HG03025 (cell line): ENCODE measurements at regions not wholly inside any gene's neighbourhood (a gene's known extent, or its start where the extent isn't known, plus 50 kb on each side); places are given as distances from the start of the nearest gene placed in this dataset.

Source experiments
- ATAC-seq: cut with Tn5 transposase; IDR thresholded peaks from one replicate; pipeline ENCODE4 v1.9.1; 2021; ENCODE audit warnings: mild to moderate bottlenecking, moderate library complexity; ENCODE audit not compliant: unreplicated experiment, low FRiP score

DNA sequence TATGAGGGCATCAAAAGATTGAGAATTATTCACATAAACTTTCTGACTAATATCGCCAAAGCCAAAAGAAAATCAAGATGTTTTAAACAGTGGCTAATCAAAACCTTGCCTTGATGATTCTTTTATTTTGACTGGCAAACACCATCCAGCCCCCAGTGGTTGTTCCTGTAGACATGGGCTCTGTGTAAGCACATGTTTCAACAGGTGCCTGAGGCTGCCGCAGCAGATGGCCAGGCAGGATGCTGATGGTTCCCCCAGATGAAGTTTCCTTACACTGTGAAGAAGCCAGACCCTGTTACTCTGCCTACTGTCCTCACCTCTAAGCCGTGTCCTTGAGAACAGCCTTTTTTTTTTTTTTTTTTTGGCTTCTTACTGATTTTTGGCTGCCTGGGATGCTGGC lies 146.5 kb downstream of the RAB11FIP2 start:
- ATAC-seq, result no peak

DNA sequence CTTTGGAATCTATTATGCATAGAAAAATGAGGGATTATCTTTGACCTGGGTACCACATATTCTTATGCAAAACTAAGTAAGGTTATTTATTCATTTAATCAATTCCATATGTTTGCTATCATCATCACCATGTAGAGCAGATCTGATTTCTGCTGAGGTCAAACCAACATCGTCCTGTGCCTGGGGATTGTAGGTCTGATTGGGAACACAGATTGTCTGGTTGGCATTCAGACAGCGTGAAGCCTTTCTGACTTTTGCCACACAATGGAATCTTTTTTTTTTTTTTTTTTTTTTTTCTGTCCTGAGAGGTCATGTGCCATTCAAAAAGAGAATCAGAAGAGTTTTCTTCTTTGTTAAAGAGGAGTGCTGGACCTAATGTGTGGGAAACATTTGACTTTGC lies 142.9 kb downstream of the RAB11FIP2 start:
- ATAC-seq, result no peak

DNA sequence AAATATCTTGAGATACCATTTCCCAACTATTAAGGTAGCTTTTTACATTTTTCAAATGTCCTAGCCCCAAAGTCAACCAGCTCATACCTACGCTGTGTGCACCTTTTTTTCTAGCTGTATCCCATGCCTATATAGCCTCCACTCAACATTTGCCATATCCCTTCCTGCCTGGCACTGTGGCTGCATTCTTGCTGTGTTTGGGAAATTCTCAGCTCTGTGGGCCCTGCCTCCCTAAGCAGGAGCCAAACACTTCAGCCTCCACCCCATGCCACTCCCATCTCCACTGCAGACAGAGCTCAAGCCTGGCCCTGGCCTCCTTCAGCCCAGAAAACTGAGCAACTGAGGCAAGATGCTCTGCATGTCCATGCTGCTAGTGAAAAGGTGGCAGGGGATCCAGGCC lies 141.3 kb downstream of the RAB11FIP2 start:
- ATAC-seq, result no peak

DNA sequence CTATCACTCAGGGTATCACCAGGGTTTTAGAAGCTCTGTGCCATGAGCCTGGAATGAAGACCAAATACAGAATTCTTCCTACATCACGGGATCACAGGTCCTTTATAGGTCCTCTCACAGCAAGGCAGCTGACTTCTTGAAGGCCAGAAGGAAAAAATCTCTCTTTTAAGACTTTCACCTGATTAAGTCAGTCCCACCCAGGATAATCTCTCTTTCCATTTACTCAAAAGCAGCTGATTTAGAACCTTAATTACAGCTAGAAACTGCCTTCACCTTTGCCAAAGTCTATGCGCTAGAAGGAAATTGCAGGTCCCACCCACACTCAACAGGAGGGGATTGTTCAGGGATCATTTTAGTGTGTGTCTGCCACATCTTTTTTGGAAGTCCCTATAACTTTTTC lies 135.1 kb downstream of the RAB11FIP2 start:
- no peak for ATAC-seq

DNA sequence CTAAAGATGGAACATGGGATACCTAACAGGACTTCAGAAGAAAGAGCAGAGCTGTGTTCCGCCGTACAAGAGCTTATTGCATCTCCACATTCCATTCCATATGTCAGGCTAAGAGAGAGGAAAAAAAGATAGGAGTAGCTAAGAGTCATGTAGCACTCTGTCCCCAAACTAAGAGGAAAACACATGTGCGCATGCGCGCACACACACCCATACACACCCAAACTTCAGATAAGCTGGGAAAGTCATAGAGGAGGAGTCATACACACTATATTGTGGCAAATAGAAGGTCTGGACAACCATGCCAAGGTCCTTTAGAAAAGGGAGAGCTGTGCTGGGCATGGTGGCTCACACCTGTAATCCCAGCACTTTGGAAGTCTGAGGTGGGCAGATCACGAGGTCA lies 132.4 kb downstream of the RAB11FIP2 start:
- no peak for ATAC-seq

DNA sequence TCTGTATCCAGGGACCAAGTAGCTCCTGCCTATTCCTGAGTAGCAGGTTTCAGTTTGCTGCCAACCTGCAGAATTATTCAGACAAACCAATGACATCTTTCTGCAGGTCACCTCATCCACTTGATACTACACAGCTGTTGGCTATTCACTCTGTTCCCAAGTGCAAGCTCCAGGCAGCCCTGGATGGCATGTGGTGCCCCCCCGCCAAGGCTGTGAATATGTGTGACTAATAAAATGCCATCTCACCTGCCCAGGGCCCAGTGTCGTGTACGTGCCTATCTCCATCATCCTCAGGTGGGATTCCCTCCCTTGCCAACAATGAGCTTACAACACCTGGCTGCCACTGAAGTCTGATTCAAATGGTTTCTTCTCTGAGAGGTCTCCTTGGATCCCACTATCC lies 125.8 kb downstream of the RAB11FIP2 start:
- ATAC-seq, result no peak

DNA sequence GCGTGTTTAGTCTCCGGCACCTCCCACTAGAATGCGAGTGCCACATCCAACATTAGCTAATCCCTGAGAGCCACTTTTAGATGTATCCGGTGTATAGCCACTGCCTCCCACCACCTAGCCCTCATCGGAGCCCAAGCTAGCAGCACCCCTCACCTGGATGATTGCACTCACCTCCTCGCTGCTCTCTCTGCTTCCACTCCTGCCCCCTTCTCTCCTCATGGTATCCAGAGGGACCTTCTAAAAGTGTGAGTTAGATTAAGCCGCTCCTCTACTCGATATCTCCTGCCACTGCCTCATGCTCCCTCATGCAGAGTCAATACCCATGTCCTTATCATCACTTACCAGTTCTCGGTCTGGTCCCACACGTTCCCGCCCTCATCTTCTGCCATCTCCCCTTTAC lies 125.3 kb downstream of the RAB11FIP2 start:
- ATAC-seq, result no peak

DNA sequence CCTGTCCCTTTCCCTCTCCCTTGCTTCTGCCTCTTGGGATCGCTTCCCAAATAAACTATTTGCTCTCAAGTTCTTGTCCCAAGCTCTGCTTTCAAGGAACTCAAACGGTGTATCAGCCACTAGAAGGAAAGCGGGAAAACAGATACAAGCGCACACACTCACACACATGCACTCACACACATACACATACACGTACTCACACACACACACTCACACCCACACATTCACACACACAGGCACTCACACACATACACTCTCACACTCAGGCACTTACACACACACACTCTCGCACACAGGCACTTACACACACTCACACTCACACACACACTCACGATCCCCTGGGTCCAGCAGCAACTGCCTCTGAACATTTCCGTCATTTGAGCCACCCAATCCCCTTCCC lies 121.9 kb downstream of the RAB11FIP2 start:
- ATAC-seq, result no peak

DNA sequence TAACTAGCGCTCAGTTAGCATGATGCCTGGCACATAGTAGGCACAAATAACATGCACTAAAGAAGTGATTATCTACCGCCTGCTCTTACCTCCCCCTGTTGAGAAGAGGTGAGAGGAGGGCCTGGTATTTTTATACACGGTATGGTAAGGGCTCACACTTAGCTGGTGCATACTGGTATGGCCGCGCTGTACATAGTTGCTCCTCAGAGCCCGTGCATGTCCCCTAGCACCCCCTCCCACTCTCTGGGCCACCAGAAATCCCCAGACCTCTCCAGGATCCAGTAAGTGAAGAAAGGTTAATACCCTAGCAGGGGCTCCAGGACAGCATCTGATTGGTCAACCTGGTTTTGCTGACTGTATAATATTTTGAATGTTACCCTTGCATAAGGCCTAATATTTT lies 121.4 kb downstream of the RAB11FIP2 start:
- ATAC-seq, result no peak

DNA sequence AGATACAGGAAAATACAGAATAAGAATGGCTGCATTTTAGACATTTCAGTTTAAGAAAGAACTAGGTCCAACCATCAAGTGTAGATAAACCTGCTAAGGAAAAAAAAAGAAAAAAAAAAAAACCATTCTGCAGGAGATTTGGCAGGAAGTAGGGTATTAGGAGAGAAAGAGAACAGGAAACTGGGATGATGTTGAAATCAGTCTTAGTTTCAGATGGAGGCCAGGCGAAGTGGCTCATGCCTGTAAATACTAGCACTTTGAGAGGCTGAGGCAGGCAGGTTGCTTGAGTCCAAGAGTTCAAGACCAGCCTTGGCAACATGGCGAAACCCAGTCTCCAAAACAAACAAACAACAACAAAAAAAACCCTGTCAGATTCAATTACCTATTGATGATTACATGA lies 120.2 kb downstream of the RAB11FIP2 start:
- ATAC-seq, result no peak

DNA sequence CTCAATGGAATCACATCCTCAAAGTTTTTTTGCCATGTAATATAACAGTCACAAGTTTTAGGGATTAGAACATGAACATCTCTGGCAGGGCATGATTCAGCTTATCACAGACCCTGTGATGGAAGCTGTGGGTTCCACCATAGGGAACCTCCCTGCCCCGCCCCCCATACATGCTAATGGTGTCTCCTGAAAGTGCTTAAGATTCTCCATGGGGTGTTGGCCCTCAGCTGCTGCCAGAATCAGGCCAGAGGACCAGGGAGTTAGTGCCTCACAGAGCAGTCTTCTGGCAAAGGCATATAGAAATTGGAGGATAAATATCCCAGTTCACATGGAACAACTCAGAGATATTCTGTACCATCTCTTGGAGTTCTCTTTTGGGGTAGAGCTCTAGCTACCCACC lies 119.4 kb downstream of the RAB11FIP2 start:
- no peak for ATAC-seq

DNA sequence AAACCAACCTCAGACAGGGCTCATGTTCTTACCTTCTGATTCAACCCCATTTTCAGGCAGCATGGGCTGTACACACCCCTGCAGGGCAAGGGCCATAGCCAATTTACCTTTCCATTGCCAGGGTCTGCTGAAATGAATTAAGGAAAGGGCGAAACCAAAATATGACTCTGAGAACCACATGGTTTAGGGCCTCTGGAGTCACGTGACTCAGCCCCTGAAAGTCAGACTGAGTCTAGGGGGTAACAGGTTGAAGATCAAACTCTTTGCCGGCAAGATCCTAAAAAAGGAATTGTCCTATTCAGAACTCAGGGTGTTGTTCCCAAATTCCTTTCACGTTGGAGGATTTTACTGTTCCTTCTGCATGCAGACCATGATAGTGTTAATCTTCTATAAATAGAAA lies 118.9 kb downstream of the RAB11FIP2 start:
- ATAC-seq, result no peak

DNA sequence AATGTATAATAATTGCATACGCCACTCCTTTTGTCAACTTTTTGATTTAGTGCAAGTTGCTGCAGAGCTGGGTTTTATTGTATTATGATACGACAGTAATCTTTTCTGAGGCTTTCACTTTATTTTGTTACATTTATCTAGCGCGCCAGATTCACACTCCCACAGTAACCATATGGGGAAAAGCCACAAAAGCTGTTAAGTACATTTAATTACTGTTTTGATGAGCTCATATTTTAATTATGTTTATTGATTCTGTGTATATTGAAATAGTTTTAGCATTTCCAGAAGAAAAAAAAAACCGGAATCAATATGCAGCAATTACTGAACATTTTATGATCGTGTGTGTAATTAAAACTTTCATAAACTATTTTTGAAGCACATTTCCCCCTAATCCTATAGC lies 118.5 kb downstream of the RAB11FIP2 start:
- ATAC-seq, result no peak

DNA sequence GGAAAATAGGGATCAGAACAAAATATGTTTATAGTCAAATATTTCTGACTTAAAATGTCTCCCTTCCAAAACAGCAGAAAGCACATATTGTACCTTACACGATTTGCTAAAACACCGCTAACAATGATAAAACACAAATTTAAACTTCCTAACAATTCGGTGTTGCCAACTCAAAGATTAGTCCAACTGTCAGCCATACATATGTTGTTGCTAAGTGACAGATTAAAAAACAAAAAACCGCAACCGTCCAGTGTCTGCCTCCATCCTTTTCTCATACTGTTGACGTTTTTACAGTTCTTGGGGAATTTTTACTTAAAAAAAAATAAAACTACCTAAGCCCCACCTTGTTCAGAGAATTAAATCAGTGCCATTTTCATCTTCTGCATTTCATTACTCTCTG lies 118.0 kb downstream of the RAB11FIP2 start:
- ATAC-seq, result no peak

DNA sequence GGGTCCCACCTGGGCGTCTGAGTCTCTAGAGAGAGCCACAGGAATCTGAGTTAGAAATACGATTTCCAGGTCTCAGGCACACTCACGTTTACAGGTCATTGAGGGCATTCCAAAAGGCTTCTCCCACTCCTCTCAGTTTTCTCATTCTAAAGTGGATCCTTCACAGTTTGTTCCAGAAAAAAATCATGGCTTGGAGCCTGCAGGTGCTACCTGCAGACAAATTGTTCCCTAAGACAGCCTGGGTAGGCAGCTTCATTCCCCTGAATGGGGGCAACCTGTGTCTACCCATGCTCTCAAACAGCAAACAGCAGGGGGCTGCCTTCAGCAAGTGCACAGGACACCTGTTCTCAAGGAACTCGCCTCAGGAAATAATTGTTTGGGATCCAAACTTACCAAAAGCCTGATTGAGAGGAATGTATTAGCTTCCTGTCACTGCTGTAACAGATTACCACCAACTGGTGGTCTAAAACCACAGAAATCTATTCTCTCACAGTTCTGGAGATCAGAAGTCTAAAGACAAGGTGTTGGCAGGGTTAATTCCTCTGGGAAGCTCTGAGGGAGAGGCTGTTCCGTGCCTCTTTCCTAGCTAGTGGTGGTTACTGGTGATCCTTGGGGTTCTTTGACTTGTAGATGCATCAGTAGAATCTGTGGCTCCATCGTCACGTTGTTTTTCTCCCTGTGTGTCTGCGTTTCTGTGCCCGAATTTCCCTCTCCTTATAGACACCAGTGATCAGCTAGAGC lies 117.2 kb downstream of the RAB11FIP2 start:
- ATAC-seq, result no peak

DNA sequence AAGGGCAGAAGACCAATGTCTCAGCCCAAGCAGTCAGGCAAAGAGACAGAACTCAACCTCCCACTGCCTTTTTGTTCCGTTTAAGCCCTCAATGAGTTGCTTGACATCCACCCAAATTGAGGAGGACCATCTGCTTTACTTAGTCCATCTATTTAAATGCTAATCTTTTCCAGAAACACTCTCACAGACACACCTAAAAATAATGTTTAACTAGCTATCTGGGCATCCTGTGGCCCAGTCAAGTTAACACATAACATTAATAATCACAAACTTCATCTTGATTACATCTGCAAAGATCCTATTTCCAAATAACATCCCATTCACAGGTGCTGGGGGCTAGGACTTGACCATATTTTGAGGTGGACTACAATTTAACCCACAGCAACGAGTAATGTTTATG lies 115.7 kb downstream of the RAB11FIP2 start:
- no peak for ATAC-seq

DNA sequence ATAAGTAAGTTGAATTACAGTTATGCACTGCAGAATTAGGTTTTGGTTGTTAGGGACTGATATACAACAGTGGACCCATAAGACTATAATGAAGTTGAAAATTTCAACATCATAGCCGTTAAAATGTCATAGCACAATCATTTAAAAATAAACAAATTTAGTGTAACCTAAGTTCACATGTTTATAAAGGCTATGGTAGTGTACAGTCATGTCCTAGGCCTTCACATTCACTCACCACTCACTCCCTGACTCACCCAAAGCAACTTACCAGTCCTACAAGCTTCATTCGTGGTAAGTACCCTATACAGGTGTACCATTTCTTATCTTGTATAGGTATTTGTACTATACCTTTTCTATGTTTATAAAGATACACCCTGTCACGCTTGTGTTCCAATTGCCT lies 113.7 kb downstream of the RAB11FIP2 start:
- no peak for ATAC-seq

DNA sequence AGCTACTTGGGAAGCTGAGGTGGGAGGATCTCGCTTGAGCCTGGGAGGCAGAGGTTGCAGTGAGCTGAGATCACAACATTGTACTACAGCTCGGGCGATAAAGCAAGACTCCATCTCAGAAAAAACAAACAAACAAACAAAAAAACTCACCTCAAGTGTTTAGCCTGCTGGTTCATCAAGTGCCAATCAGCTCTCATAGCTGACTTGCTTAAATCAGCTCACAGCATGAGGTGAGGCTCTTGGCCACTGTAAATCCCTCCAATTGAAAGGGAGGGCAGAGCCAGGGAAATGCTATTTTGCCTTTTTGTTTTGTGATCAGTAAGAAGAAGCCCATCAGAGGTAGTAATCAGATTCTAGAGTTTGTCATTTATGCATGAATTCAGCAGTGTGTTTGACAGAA lies 112.3 kb downstream of the RAB11FIP2 start:
- ATAC-seq, result no peak

DNA sequence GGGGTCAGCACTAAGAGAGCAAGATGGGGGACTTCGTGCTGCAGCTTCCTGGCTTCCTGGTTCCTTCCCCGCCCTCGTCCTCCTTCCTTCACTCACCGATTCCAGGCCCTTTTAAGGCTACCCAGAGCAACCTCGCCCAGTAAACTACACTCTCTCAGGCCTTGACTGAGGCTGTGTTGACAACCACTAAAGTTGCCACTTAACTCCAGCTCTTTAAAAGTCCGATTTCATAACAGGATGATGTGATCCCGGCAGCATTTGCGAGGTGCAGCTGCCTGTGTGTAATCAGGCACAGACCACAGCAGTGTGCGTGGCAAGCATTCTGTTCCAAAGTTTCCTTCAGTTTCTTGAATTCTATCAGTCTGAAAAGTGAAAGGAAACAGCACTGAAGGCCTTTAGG lies 110.6 kb downstream of the RAB11FIP2 start:
- ATAC-seq, result no peak

DNA sequence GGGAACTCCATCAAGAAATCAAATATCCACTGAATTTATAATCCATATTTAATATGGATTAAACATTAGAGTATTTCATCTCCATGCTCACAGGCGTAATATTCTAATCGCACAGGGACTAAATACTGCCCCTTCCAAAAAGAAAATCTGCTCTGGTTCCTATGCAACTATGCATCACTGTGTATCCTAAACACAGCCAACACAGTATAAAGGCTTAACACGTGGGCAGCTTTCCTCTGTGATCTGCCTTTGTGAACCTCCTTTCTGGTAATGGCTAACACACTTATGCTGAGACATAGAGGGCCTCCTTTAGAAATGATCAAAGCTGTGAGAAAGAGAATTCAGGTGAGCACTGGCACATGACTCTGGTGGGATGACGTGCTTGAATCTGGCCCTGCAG lies 110.2 kb downstream of the RAB11FIP2 start:
- ATAC-seq, result no peak

DNA sequence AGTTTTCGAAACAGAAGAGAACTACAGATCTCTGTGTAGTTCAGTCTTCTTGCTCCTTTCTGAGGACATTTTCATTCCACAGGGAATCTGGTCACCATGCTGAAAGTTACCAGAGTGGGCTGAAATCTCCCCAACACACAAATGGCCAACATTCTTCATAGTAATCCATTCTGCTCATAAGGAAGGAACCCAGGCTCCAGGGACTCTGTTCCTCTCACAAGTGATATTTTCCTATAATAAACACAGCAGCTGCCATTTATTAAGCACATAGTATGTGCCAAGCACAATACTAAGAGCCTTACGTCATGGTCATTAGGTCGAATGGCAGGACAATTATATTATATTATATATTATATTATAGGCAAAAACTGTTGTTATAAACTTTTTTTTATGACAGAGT lies 109.8 kb downstream of the RAB11FIP2 start:
- ATAC-seq, result no peak

DNA sequence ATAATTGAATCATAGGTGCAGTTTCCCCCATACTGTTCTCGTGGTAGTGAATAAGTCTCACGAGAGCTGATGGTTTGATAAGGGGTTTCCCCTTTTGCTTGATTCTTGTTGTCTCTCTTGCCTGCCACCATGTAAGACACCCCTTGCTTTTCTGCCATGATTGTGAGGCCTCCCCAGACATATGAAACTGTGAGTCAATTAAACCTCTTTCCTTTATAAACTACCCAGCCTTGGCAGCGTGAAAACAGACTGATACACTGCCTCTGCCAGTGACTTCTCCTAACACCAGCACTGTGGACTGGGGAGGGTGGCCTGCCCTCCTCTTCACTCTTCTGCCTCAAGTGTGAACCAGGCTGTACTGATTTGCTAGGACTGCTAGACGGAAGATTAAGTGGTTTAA lies 108.6 kb downstream of the RAB11FIP2 start:
- no peak for ATAC-seq

DNA sequence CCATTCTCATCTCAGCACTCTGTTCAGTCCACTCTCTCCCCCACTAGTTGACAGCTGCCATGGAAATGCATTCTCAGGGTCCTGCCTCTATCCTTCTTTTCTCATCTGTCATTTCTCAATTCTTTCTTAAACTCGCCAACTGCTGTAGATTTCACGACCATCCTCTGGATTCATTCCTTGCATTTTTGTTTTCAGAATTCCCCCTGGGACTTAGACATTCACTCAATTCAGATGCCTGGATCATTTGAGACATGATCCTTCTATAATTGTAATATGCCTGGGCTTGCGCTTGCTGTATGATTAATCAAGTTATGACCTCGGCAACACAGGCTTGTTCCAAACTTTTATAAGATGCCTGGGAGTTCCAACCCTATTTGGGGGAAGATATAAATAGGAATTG lies 104.5 kb downstream of the RAB11FIP2 start:
- ATAC-seq, result no peak
